ENCODE measurements at regions not wholly inside any gene's neighbourhood (a gene's known extent, or its start where the extent isn't known, plus 50 kb on each side); places are given as distances from the start of the nearest gene placed in this dataset.
A peak's percentile ranks its signal among the peaks of the same experiment; 100 is the strongest.

GRCh38 chr18:51655327-51655698 is 457.8 kb upstream of the MEX3C start:
- no peak overlapping the region for H3K4ac ChIP-seq (ENCODE audit: low read depth, low read length)
- TF ChIP-seq CTCF (conservative IDR thresholded peaks at IDR 0.05) = no peak
- H3K27ac ChIP-seq (ENCODE audit: insufficient read length, low read depth, low read length) = no peak overlapping the region
- no peak overlapping the region for H2BK20ac ChIP-seq (ENCODE audit: low read depth, low read length, poor library complexity, severe bottlenecking)
- H4K91ac ChIP-seq (ENCODE audit: insufficient read length, low read depth, low read length) = no peak overlapping the region
- H3K23me2 ChIP-seq (ENCODE audit: insufficient read length, low read depth, low read length, poor library complexity, severe bottlenecking) = no peaks in the 10 kb centered on the region
- Mint-ChIP-seq H3K4me3 (no peak overlapping the region), H3K9me3 (no peaks in the 10 kb centered on the region), H3K4me1 (peaks cover 41 to 46% of the 10 kb centered on the region in 2 experiments), H3K27me3 (ENCODE audit: low read depth) (no peaks in the 10 kb centered on the region), H3K36me3 (ENCODE audit: insufficient read depth in 1 of 3, low read depth in 3 of 3) (no peaks in the 10 kb centered on the region; a peak in 1 of 7 replicates), H3K27ac (peak overlapping the region; percentile 7 to 70 (median 60); a peak in 5 of 7 replicates)
- H3K9ac ChIP-seq (ENCODE audit: extremely low read depth, insufficient read length, low read length) = no peak overlapping the region
- no peaks in the 10 kb centered on the region for H3K79me2 ChIP-seq (ENCODE audit: insufficient read depth, low read length)
- no peaks in the 10 kb centered on the region for H4K20me1 ChIP-seq (ENCODE audit: control insufficient read depth, insufficient read depth, insufficient read length)
- DNase-seq = no peak
- H4K5ac ChIP-seq (ENCODE audit: insufficient read length, low read depth, low read length) = no peak overlapping the region
- H2BK5ac ChIP-seq (ENCODE audit: insufficient read length, low read length) = no peak overlapping the region
- H4K8ac ChIP-seq (replicated peaks; ENCODE audit: insufficient read length, low read depth, low read length) = no peak overlapping the region
- H3K4me2 ChIP-seq (ENCODE audit: insufficient read depth, insufficient read length, low read length) = no peak overlapping the region
- H3T11ph ChIP-seq (ENCODE audit: low read length) = no peak overlapping the region
- H3K27me3 ChIP-seq (ENCODE audit: insufficient read depth, low read length) = no peaks in the 10 kb centered on the region
- H3K18ac ChIP-seq (ENCODE audit: insufficient read length, low read depth, low read length) = no peak overlapping the region
- H2BK12ac ChIP-seq (ENCODE audit: insufficient read length, low read depth, low read length) = no peak overlapping the region
- H3K4me1 ChIP-seq (ENCODE audit: insufficient read depth, low read length) = peaks cover 2% of the 10 kb centered on the region; the same call in 1 of the 2 replicates
- no peak overlapping the region for H3K14ac ChIP-seq (ENCODE audit: insufficient read depth, low read length)
- H2AK5ac ChIP-seq (ENCODE audit: insufficient read length, low read length) = no peak overlapping the region
- no peak overlapping the region for H2BK15ac ChIP-seq (ENCODE audit: low read depth, low read length)
- WGBS (ENCODE audit: extremely low coverage, insufficient read length, low lambda C conversion rate) = no CpG with 5 or more reads among the region's 2 CpGs
- H3K9me3 ChIP-seq (ENCODE audit: control insufficient read depth, low read depth, low read length) = no peaks in the 10 kb centered on the region
- H3K79me1 ChIP-seq (ENCODE audit: insufficient read depth, low read depth, low read length, poor library complexity, severe bottlenecking) = no peaks in the 10 kb centered on the region
- no peak overlapping the region for H2BK120ac ChIP-seq (ENCODE audit: low read depth, low read length, poor library complexity, severe bottlenecking)
- H2AFZ ChIP-seq (ENCODE audit: low read length) = no peak overlapping the region
- no peak overlapping the region for H3K56ac ChIP-seq (ENCODE audit: insufficient read length, low read depth, low read length)
- no peak overlapping the region for H3K23ac ChIP-seq (ENCODE audit: insufficient read length, low read depth, low read length)
